Activated T-cell treated with anti-CD3 and anti-CD28 coated beads, Interleukin-2, amount 50 U/mL, for 24 hours (primary cell): ENCODE measurements at regions not wholly inside any gene's neighbourhood (a gene's known extent, or its start where the extent isn't known, plus 50 kb on each side); places are given as distances from the start of the nearest gene placed in this dataset.

Source experiments
- DNase-seq: peaks from one replicate; pipeline ENCODE4 v3.0.0-alpha.2; 2020
- H3K27ac Mint-ChIP-seq: 2 replicates; pipeline ENCODE4 v1.8.0; 2020; ENCODE audit warnings: mild to moderate bottlenecking, mixed read lengths
- H3K27me3 Mint-ChIP-seq: 2 replicates; pipeline ENCODE4 v1.8.0; 2020; ENCODE audit warnings: mixed read lengths
- H3K36me3 Mint-ChIP-seq: 2 replicates; pipeline ENCODE4 v1.8.0; 2020; ENCODE audit warnings: low read depth, mixed read lengths
- H3K4me1 Mint-ChIP-seq: 2 replicates; pipeline ENCODE4 v1.8.0; 2020; ENCODE audit warnings: low read depth, mixed read lengths
- H3K4me3 Mint-ChIP-seq: 2 replicates; pipeline ENCODE4 v1.8.0; 2020; ENCODE audit warnings: mild to moderate bottlenecking, moderate library complexity, mixed read lengths
- H3K9me3 Mint-ChIP-seq: 2 replicates; pipeline ENCODE4 v1.8.0; 2020; ENCODE audit warnings: mixed read lengths

DNA sequence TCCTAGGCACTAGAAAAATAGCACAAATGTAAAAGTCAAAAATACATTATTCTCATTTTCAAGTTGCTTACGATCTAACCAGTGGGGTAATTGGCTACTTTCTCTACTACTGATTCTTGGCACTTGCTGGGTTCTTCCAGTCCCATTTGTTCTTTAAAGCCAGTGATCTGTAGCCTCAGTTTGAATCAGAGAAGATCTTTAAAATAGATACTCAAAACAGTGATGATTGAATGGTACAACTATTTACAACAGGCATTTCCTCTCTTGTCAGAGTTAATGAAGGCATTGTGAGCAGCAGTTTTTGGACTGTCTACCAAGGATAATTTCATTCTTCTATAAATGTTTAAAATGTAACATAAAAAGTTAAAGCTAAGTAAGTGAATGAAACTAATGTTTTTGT lies 128.3 kb upstream of the FSIP2 start:
- Mint-ChIP-seq H3K27me3 (no peaks in the 10 kb centered on the region), H3K9me3 (peaks cover 3% of the 10 kb centered on the region), H3K36me3 (no peaks in the 10 kb centered on the region), H3K4me3 (no peak overlapping the region), H3K4me1 (no peaks in the 10 kb centered on the region), H3K27ac (no peak overlapping the region)
- DNase-seq, result no peak

DNA sequence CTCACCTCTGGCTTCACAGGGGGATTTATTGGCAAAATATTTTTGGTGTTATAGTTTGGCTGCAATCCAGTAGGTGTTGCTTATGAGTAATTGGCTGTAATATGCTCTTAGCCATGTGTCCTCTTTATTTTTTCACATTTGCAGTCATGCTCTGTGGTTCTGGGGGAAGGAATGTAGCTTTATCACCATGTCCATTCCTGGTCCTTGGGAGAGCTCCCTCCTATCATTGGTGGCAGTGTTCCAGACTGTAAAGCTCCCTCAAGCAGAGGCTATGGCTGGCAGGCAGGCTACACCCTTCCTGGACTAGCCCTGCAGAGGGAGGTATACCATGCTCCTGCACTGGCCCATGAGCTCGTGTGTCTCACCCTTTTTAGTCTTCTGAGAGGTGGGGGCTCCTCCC lies 120.0 kb upstream of the FSIP2 start:
- no peak for DNase-seq
- Mint-ChIP-seq H3K4me3 (no peak overlapping the region), H3K36me3 (no peaks in the 10 kb centered on the region), H3K9me3 (peaks cover 13% of the 10 kb centered on the region), H3K27ac (no peak overlapping the region), H3K27me3 (no peaks in the 10 kb centered on the region), H3K4me1 (no peaks in the 10 kb centered on the region)

DNA sequence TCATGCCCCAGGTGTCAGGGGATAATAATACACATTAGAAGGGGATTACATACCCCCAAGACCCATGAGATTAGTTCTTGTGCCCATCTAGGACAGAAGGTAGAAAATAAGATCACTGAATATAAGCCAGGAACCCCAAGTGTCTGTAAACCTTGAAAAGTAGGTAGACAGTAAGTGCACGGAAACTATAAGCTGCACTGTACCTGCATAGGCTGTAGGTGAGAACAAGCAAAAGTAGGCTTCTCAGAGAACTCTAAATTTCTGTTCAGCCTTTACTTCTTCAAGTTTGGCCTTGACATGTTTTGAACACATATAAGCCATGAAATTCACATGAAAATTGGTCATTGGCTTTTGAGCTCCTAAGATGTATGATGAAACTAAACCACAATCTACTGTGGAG lies 113.0 kb upstream of the FSIP2 start:
- Mint-ChIP-seq H3K4me1 (no peaks in the 10 kb centered on the region), H3K9me3 (peaks cover 4% of the 10 kb centered on the region), H3K4me3 (no peak overlapping the region), H3K36me3 (no peaks in the 10 kb centered on the region), H3K27me3 (no peaks in the 10 kb centered on the region), H3K27ac (no peak overlapping the region)
- no peak for DNase-seq

DNA sequence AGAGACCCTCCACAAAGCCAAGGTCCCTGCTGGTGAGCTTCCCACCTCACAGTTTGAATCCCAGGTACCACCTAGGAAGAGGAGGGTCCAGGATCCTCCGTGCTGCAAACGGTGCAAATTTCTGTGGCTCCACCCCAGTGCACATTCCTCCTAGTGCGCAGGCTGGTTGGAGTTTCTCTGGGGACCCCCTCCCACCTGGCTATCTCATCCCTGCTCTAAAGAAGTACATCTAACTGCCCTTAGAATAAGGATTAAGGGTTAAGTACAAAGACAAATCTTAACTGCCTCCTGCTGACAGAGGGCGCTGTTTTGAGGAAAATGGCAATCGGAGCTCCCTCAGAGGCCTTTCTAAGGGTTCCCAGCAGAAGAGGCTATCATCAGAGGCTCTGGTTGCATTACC lies 109.6 kb upstream of the FSIP2 start:
- peaks cover 4% of the 10 kb centered on the region for H3K9me3 Mint-ChIP-seq
- no peaks in the 10 kb centered on the region for H3K36me3 Mint-ChIP-seq
- no peak for DNase-seq
- no peak overlapping the region for H3K27ac Mint-ChIP-seq
- no peaks in the 10 kb centered on the region for H3K4me1 Mint-ChIP-seq
- no peak overlapping the region for H3K4me3 Mint-ChIP-seq
- no peaks in the 10 kb centered on the region for H3K27me3 Mint-ChIP-seq

DNA sequence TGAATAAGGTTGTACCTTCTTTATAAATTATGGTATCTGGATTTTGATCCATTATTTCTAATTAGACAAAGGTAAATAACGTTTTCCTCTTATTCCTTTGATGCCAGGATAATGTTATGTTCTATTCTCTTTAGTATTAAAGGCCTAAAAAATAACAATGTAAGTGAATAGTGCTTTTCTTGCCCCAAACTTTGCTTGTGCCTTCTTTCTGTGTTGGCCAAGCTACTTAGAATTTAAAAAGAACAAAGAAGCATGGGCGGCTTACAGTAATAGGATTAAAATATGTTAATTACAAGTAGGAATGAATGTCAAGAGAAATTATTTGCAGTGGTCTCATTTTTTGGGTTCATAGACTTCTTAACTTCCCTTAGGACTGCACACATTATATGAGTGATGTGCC lies 105.0 kb upstream of the FSIP2 start:
- Mint-ChIP-seq H3K36me3 (no peaks in the 10 kb centered on the region), H3K9me3 (no peaks in the 10 kb centered on the region), H3K4me1 (no peaks in the 10 kb centered on the region), H3K27me3 (no peaks in the 10 kb centered on the region), H3K4me3 (no peak overlapping the region), H3K27ac (no peak overlapping the region)
- no peak for DNase-seq

DNA sequence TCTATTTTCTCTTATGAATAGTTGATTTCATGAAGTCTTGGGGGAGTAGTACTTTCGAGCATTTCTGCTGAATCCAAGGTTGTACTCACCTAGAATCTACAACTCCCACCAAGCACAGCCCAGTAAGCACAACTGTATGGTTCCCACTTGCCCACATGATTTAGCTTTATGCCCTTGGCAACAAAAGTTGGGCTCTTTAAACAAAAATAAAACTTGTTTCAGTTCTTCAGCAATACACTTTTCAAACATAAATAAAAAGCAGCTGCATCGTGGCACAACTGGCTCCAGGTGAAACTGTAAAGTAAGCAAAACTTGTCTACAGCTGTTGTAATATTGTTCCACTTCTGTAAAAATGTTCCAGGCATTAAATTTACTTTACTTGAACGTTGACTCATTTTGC lies 99.8 kb upstream of the FSIP2 start:
- H3K36me3 Mint-ChIP-seq, result no peaks in the 10 kb centered on the region
- no peak for DNase-seq
- no peaks in the 10 kb centered on the region for H3K4me1 Mint-ChIP-seq
- H3K4me3 Mint-ChIP-seq, result no peak overlapping the region
- no peak overlapping the region for H3K27ac Mint-ChIP-seq
- H3K27me3 Mint-ChIP-seq, result no peaks in the 10 kb centered on the region
- H3K9me3 Mint-ChIP-seq, result no peaks in the 10 kb centered on the region

DNA sequence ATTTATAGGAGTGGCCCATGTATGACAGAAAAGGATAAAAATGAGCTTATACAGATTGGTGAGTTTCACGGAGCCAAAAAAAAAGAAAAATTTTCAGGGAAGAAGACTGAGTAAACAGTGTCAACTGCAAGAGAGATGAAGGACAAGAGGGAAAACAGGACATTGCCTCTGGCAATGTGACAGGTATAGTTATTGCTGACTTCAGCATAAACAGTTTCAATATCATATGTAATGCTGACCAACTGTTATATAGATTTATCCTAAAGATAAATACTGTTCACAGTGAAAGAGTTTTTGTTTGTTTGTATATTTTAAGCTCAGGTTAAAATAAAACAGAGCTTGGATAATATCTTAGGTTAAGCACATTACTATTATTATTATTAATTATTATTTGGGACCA lies 98.0 kb upstream of the FSIP2 start:
- no peaks in the 10 kb centered on the region for H3K27me3 Mint-ChIP-seq
- H3K4me1 Mint-ChIP-seq, result no peaks in the 10 kb centered on the region
- no peak for DNase-seq
- no peak overlapping the region for H3K4me3 Mint-ChIP-seq
- no peaks in the 10 kb centered on the region for H3K9me3 Mint-ChIP-seq
- no peaks in the 10 kb centered on the region for H3K36me3 Mint-ChIP-seq
- no peak overlapping the region for H3K27ac Mint-ChIP-seq

DNA sequence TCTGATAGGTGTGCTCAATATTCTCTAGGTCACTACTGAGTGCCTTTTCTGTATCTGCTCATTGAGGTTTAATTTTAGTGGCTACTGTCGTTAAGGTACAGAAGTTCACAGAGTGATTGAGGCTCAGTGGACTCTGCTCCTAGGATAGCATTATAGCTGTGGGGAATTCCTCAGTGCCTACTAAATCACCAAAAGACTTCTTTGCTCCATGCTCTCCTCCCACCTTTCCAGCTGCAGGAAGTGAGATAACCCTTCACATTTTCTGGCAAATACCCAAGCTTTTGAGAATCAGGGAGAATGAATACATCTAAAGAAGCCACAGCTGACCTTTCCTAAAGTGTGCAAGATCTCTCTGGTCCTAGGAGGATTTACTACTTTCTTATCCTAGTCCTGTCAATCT lies 95.2 kb upstream of the FSIP2 start:
- Mint-ChIP-seq H3K36me3 (no peaks in the 10 kb centered on the region), H3K4me3 (no peak overlapping the region), H3K9me3 (no peaks in the 10 kb centered on the region), H3K4me1 (no peaks in the 10 kb centered on the region), H3K27me3 (no peaks in the 10 kb centered on the region), H3K27ac (no peak overlapping the region)
- no peak for DNase-seq

DNA sequence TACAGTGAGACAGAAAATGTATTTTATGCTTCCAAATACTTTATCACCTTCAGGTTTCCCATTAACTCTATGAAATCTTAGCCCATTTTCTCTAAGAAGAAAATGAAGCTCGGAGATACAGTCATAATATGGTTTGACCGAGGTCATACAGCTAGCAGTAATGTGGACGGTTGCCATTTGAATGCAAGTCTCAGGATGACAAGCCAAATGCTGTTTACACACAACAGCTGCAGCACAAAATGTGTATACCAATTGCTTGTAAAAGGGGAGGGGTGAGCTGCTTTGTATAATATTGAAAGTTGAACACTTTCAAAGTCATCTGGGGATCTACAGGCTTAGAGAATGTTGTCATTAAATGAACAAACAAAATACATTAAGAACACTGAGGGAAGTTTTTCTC lies 93.8 kb upstream of the FSIP2 start:
- Mint-ChIP-seq H3K27ac (no peak overlapping the region), H3K4me3 (no peak overlapping the region), H3K9me3 (no peaks in the 10 kb centered on the region), H3K4me1 (no peaks in the 10 kb centered on the region), H3K36me3 (no peaks in the 10 kb centered on the region), H3K27me3 (no peaks in the 10 kb centered on the region)
- no peak for DNase-seq

DNA sequence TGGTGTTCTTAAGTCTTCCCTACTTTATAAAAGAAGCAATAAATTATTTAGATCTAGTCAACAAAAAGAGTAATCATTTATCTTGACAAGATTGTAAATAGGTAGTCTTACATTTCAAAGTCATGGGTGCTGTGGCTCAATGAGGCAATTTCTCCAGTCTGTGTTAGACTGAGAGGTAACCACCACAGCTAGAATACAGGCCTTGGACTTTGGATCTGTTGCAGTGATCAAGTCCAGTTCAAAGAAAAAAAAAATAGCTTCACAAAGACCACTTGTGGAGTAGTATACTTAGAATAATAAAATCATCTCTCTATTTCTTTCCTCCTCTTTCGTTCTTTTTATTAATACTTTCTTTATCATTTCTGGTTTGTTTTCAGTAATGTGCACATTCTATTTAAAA lies 93.1 kb upstream of the FSIP2 start:
- H3K27me3 Mint-ChIP-seq, result no peaks in the 10 kb centered on the region
- no peaks in the 10 kb centered on the region for H3K4me1 Mint-ChIP-seq
- no peak overlapping the region for H3K27ac Mint-ChIP-seq
- no peak for DNase-seq
- H3K9me3 Mint-ChIP-seq, result no peaks in the 10 kb centered on the region
- no peak overlapping the region for H3K4me3 Mint-ChIP-seq
- no peaks in the 10 kb centered on the region for H3K36me3 Mint-ChIP-seq

DNA sequence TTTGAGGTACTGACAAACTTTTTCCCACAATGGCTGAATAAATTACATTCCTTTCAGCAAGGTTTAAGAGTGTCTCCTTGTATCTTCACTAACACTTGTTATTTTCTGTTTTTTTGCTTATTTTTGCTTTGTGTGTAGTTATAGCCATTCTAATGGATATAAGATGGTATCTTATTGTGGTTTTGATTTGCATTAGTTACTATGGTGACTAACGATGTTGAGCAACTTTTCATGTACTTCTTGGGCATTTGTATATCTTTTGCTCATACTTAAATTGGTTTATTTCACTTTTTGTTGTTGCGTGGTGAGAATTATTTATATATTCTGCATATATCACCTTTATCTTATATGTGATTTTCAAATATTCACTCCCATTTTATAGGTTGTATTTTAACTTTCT lies 79.9 kb upstream of the FSIP2 start:
- H3K36me3 Mint-ChIP-seq, result no peaks in the 10 kb centered on the region
- DNase-seq, result no peak
- H3K27me3 Mint-ChIP-seq, result no peaks in the 10 kb centered on the region
- H3K27ac Mint-ChIP-seq, result no peak overlapping the region
- no peaks in the 10 kb centered on the region for H3K4me1 Mint-ChIP-seq
- peaks cover 1% of the 10 kb centered on the region for H3K9me3 Mint-ChIP-seq
- no peak overlapping the region for H3K4me3 Mint-ChIP-seq

DNA sequence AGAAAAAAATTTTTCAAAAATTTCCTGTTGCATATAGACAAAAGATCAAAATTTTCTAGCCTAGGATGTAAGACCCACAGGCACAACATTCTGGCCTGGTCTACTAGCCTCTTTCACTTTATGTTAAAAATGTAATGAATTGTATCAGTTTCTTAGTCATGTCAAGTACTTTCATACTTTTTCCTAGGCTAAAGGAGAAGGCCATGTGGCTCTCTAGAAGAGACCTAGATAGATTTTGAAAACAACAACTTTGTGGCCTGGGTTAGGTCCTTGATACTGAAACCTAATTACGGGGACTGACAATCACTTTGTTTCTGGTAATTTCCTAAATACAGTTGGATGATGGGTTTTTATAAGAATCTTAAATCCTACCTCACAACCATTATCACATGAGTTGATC lies 74.8 kb upstream of the FSIP2 start:
- no peaks in the 10 kb centered on the region for H3K4me1 Mint-ChIP-seq
- no peaks in the 10 kb centered on the region for H3K36me3 Mint-ChIP-seq
- no peak for DNase-seq
- H3K27ac Mint-ChIP-seq, result no peak overlapping the region
- H3K9me3 Mint-ChIP-seq, result no peaks in the 10 kb centered on the region
- no peaks in the 10 kb centered on the region for H3K27me3 Mint-ChIP-seq
- no peak overlapping the region for H3K4me3 Mint-ChIP-seq

DNA sequence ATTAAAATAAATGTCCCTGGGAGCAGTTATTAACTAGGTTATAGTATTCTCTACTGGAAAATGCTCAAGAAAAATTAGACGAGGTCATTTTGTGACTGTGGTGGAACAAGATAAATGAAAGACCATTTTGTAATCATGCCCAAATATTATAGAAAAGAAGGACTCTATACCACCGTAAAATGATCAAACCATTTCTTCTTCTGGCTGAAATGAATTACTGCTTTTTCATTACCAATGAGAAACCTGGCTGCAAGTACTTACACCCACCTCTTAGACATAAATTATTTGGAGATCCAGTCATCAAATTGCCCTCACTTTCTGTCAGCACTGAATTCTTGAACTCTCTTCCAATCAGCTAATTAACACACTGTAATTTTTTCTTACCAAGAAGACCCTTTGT lies 74.2 kb upstream of the FSIP2 start:
- Mint-ChIP-seq H3K9me3 (no peaks in the 10 kb centered on the region), H3K36me3 (no peaks in the 10 kb centered on the region), H3K27ac (no peak overlapping the region), H3K27me3 (no peaks in the 10 kb centered on the region), H3K4me1 (no peaks in the 10 kb centered on the region), H3K4me3 (no peak overlapping the region)
- DNase-seq, result no peak

DNA sequence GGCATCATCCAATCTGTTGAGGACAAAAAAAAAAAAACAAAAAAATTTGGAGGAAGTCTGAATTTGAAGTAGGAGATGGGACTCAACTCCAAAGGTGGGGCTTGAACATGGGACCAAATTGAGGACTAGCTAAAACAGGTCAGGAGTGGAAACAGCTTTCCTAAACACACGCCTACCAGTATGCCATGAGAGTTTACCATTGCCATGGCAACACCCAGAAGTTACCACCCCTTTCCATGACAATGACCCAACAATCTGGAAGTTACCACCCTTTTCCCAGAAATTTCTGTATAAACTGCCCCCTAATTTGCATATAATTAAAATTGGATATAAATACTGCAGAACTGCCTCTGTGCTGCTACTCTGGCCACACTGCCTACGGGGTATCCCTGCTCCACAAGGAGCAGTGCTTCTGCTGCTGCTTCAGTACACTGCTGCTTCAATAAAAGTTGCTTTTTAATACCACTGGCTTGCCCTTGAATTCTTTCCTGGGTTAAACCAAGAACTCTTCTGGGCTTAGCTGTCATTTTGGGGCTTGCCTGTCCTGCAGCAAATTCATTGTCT lies 73.3 kb upstream of the FSIP2 start:
- H3K27ac Mint-ChIP-seq, result no peak overlapping the region
- no peak overlapping the region for H3K4me3 Mint-ChIP-seq
- H3K9me3 Mint-ChIP-seq, result no peaks in the 10 kb centered on the region
- no peaks in the 10 kb centered on the region for H3K4me1 Mint-ChIP-seq
- H3K36me3 Mint-ChIP-seq, result no peaks in the 10 kb centered on the region
- no peak for DNase-seq
- no peaks in the 10 kb centered on the region for H3K27me3 Mint-ChIP-seq

DNA sequence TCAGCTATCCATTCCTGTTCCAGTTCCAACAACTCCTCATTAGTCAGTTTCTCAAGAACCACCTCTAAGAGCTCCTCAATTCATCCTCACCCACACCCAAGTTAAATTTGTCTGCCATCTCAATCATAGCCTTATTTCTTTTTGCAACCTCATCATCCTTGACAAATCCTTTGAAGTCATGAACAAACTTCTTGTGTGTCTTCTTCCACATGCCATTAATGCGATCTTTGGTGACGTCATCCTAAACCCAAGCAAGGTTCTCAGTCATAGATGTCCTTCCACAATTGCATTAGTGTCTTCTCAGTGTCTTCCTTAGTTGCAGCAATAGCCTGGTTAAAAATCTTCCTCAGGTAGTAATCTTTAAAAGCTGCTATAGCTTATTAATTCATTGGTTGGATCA lies 71.2 kb upstream of the FSIP2 start:
- Mint-ChIP-seq H3K27ac (no peak overlapping the region), H3K4me3 (no peak overlapping the region), H3K27me3 (no peaks in the 10 kb centered on the region), H3K9me3 (no peaks in the 10 kb centered on the region), H3K36me3 (no peaks in the 10 kb centered on the region), H3K4me1 (no peaks in the 10 kb centered on the region)
- DNase-seq, result no peak

DNA sequence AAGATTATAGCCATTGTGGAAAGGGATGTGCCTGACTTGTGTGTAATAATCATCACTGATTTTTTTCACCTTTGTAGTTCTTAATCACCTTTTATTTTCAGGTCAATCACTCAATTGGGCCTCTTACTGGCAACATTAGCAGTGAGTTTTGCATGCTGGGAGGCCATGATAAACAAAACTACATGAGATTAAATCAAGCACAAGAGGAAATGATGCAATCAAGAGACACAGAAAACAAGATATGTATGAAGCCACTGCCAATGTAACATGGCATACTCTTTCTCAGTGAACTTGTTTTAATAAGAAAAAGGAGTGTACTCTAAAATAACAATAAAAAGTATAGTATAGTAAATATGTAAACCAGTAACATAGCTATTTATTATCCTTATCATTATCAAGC lies 69.9 kb upstream of the FSIP2 start:
- Mint-ChIP-seq H3K9me3 (no peaks in the 10 kb centered on the region), H3K4me1 (no peaks in the 10 kb centered on the region), H3K4me3 (no peak overlapping the region), H3K36me3 (no peaks in the 10 kb centered on the region), H3K27ac (no peak overlapping the region), H3K27me3 (no peaks in the 10 kb centered on the region)
- DNase-seq, result no peak
